A673 (cell line): ENCODE measurements at regions not wholly inside any gene's neighbourhood (a gene's known extent, or its start where the extent isn't known, plus 50 kb on each side); places are given as distances from the start of the nearest gene placed in this dataset.

ENCODE experiments used
- BruUV-seq: library from RNA; stranded (reverse); fragments of 400-500 nt; replicated peaks from 2 replicates; lab custom pipeline; 2021; lab: Mats Ljungman, UMichigan
- CTCF ChIA-PET: fragments of 300-600 bp; sonication (Branson Sonifier 250); formaldehyde crosslinking; loops from one replicate; lab custom pipeline; 2022; ENCODE audit warnings: antibody characterized with exemption; lab: Charles Lee
- POLR2A ChIA-PET: fragments of 300-600 bp; sonication (Branson Sonifier 250); formaldehyde crosslinking; loops from one replicate; lab custom pipeline; 2022; ENCODE audit warnings: antibody characterized with exemption; ENCODE audit not compliant: low non-redundant PET; lab: Charles Lee
- DNase-seq: peaks from one replicate; pipeline ENCODE4 v3.0.0-alpha.2; 2015; ENCODE audit warnings: low spot score
- H3K27ac ChIP-seq: fragments of 200-600 bp; sonication (generic); 2 replicates; pipeline ENCODE4 v1.5.1; 2016; ENCODE audit warnings: mixed run types, low read depth, mild to moderate bottlenecking, mixed read lengths, antibody characterized with exemption, low read length; ENCODE audit not compliant: poor library complexity, severe bottlenecking
- H3K27me3 ChIP-seq: fragments of 200-600 bp; sonication (generic); replicated peaks from 2 replicates; pipeline ENCODE4 v1.6.1; 2017; ENCODE audit warnings: mixed run types, low read depth, mild to moderate bottlenecking, mixed read lengths, antibody characterized with exemption, low read length; ENCODE audit not compliant: insufficient read depth, poor library complexity
- H3K36me3 ChIP-seq: fragments of 200-600 bp; sonication (generic); 2 replicates; pipeline ENCODE4 v1.6.1; 2016; ENCODE audit warnings: mixed run types, mild to moderate bottlenecking, mixed read lengths, antibody characterized with exemption, low read length; ENCODE audit not compliant: insufficient read depth, poor library complexity, severe bottlenecking
- H3K4me1 ChIP-seq: fragments of 200-600 bp; sonication (generic); 2 replicates; pipeline ENCODE4 v1.6.1; 2017; ENCODE audit warnings: mixed run types, mild to moderate bottlenecking, mixed read lengths, antibody characterized with exemption, low read length; ENCODE audit not compliant: insufficient read depth, poor library complexity, severe bottlenecking
- H3K4me3 ChIP-seq: fragments of 200-600 bp; sonication (generic); 2 replicates; pipeline ENCODE4 v1.5.1; 2016; ENCODE audit warnings: low read depth, mixed run types, mild to moderate bottlenecking, mixed read lengths, low read length; ENCODE audit not compliant: poor library complexity, severe bottlenecking
- H3K9me3 ChIP-seq: fragments of 200-600 bp; sonication (generic); 2 replicates; pipeline ENCODE4 v1.6.1; 2016; ENCODE audit warnings: mixed run types, low read depth, mild to moderate bottlenecking, mixed read lengths, antibody characterized with exemption, low read length; ENCODE audit not compliant: poor library complexity, severe bottlenecking
- CTCF ChIP-seq: fragments of 300-800, 200-600 bp; sonication (generic); conservative IDR thresholded peaks from 2 replicates; pipeline ENCODE4 v1.5.1; 2017; ENCODE audit warnings: low read depth, mild to moderate bottlenecking, antibody characterized with exemption, low read length, moderate library complexity, mixed read lengths
- EZH2 ChIP-seq: fragments of 200-600 bp; sonication (generic); IDR thresholded peaks from 2 replicates; pipeline ENCODE4 v1.6.1; 2017; ENCODE audit warnings: borderline replicate concordance, low read depth, mild to moderate bottlenecking, mixed read lengths, antibody characterized with exemption, low read length; ENCODE audit not compliant: poor library complexity, severe bottlenecking
- intact Hi-C: fragments of 100-400 bp; cut with micrococcal nuclease; formaldehyde crosslinking; loops from one replicate; pipeline ENCODE4 v1.10.0; 2022; ENCODE audit not compliant: unreplicated experiment

- intact Hi-C loops: no loop called here
- Histone ChIP-seq H3K4me1 (no peaks in the 10 kb centered on the region), H3K9me3 (no peaks in the 10 kb centered on the region), H3K27ac (no peak overlapping the region), H3K27me3 (no peaks in the 10 kb centered on the region), H3K4me3 (no peak overlapping the region), H3K36me3 (no peaks in the 10 kb centered on the region)
- TF ChIP-seq EZH2: no peak
- no peak for TF ChIP-seq CTCF
- DNase-seq: no peak
- no TSS peak for BruUV-seq
- CTCF ChIA-PET: no interaction called here
- POLR2A ChIA-PET: no interaction called here
Observed at GRCh38 chr4:127204322-127204721, 428.4 kb upstream of the INTU start.

GRCh38 chr4:127209580-127210095, 423.1 kb upstream of the INTU start:
- H3K27me3 ChIP-seq: no peaks in the 10 kb centered on the region
- intact Hi-C loops: no loop called here
- ChIA-PET POLR2A (no interaction called here), CTCF (no interaction called here)
- no peaks in the 10 kb centered on the region for H3K36me3 ChIP-seq
- DNase-seq: peak; percentile 5
- TF ChIP-seq CTCF (no peak), EZH2 (no peak)
- H3K27ac ChIP-seq: no peak overlapping the region
- peaks cover 7% of the 10 kb centered on the region for H3K4me1 ChIP-seq
- BruUV-seq: no TSS peak
- no peak overlapping the region for H3K4me3 ChIP-seq
- no peaks in the 10 kb centered on the region for H3K9me3 ChIP-seq

- POLR2A ChIA-PET: no interaction called here
- Histone ChIP-seq H3K27ac (no peak overlapping the region), H3K4me3 (no peak overlapping the region), H3K27me3 (no peaks in the 10 kb centered on the region), H3K4me1 (peaks cover 7% of the 10 kb centered on the region), H3K36me3 (no peaks in the 10 kb centered on the region), H3K9me3 (no peaks in the 10 kb centered on the region)
- no TSS peak for BruUV-seq
- TF ChIP-seq EZH2 (no peak), CTCF (no peak)
- intact Hi-C loops: no loop called here
- CTCF ChIA-PET: no interaction called here
- DNase-seq: peak; percentile 31
Observed at GRCh38 chr4:127210893-127211649, 421.7 kb upstream of the INTU start.
